ENCODE measurements at regions not wholly inside any gene's neighbourhood (a gene's known extent, or its start where the extent isn't known, plus 50 kb on each side); places are given as distances from the start of the nearest gene placed in this dataset.

- Mint-ChIP-seq H3K4me1 (ENCODE audit: low read depth, unreplicated experiment) (no peaks in the 10 kb centered on the region), H3K36me3 (ENCODE audit: unreplicated experiment) (no peaks in the 10 kb centered on the region), H3K4me3 (ENCODE audit: unreplicated experiment) (no peak overlapping the region), H3K27ac (ENCODE audit: unreplicated experiment) (no peak overlapping the region), H3K9me3 (ENCODE audit: unreplicated experiment) (peaks cover 4% of the 10 kb centered on the region), H3K27me3 (ENCODE audit: unreplicated experiment) (no peaks in the 10 kb centered on the region)
- no peak for DNase-seq
- no peak for TF ChIP-seq CTCF (IDR thresholded peaks at IDR 0.05; ENCODE audit: partially characterized antibody, unreplicated experiment)
Measured at GRCh38 chr9:105855987-105856386, 161.6 kb downstream of the TMEM38B start.

GRCh38 chr9:105858006-105858690 lies 163.8 kb downstream of the TMEM38B start:
- peaks cover 4% of the 10 kb centered on the region for H3K9me3 Mint-ChIP-seq (ENCODE audit: unreplicated experiment)
- TF ChIP-seq CTCF (IDR thresholded peaks at IDR 0.05; ENCODE audit: partially characterized antibody, unreplicated experiment): no peak
- H3K36me3 Mint-ChIP-seq (ENCODE audit: unreplicated experiment): no peaks in the 10 kb centered on the region
- no peak overlapping the region for H3K27ac Mint-ChIP-seq (ENCODE audit: unreplicated experiment)
- H3K4me1 Mint-ChIP-seq (ENCODE audit: low read depth, unreplicated experiment): no peaks in the 10 kb centered on the region
- no peak overlapping the region for H3K4me3 Mint-ChIP-seq (ENCODE audit: unreplicated experiment)
- no peak for DNase-seq
- H3K27me3 Mint-ChIP-seq (ENCODE audit: unreplicated experiment): no peaks in the 10 kb centered on the region

GRCh38 chr9:105858877-105859276 lies 164.5 kb downstream of the TMEM38B start:
- Mint-ChIP-seq H3K27ac (ENCODE audit: unreplicated experiment) (no peak overlapping the region), H3K27me3 (ENCODE audit: unreplicated experiment) (no peaks in the 10 kb centered on the region), H3K4me3 (ENCODE audit: unreplicated experiment) (no peak overlapping the region), H3K36me3 (ENCODE audit: unreplicated experiment) (no peaks in the 10 kb centered on the region), H3K9me3 (ENCODE audit: unreplicated experiment) (peaks cover 4% of the 10 kb centered on the region), H3K4me1 (ENCODE audit: low read depth, unreplicated experiment) (no peaks in the 10 kb centered on the region)
- no peak for TF ChIP-seq CTCF (IDR thresholded peaks at IDR 0.05; ENCODE audit: partially characterized antibody, unreplicated experiment)
- no peak for DNase-seq

GRCh38 chr9:105859428-105860091 lies 165.2 kb downstream of the TMEM38B start:
- Mint-ChIP-seq H3K4me1 (ENCODE audit: low read depth, unreplicated experiment) (no peaks in the 10 kb centered on the region), H3K36me3 (ENCODE audit: unreplicated experiment) (no peaks in the 10 kb centered on the region), H3K27ac (ENCODE audit: unreplicated experiment) (no peak overlapping the region), H3K9me3 (ENCODE audit: unreplicated experiment) (peaks cover 2% of the 10 kb centered on the region), H3K4me3 (ENCODE audit: unreplicated experiment) (no peak overlapping the region), H3K27me3 (ENCODE audit: unreplicated experiment) (no peaks in the 10 kb centered on the region)
- DNase-seq: no peak
- no peak for TF ChIP-seq CTCF (IDR thresholded peaks at IDR 0.05; ENCODE audit: partially characterized antibody, unreplicated experiment)

GRCh38 chr9:105860516-105860915 lies 166.2 kb downstream of the TMEM38B start:
- no peak overlapping the region for H3K4me3 Mint-ChIP-seq (ENCODE audit: unreplicated experiment)
- no peaks in the 10 kb centered on the region for H3K4me1 Mint-ChIP-seq (ENCODE audit: low read depth, unreplicated experiment)
- no peak for TF ChIP-seq CTCF (IDR thresholded peaks at IDR 0.05; ENCODE audit: partially characterized antibody, unreplicated experiment)
- no peaks in the 10 kb centered on the region for H3K36me3 Mint-ChIP-seq (ENCODE audit: unreplicated experiment)
- peaks cover 2% of the 10 kb centered on the region for H3K9me3 Mint-ChIP-seq (ENCODE audit: unreplicated experiment)
- DNase-seq: no peak
- no peaks in the 10 kb centered on the region for H3K27me3 Mint-ChIP-seq (ENCODE audit: unreplicated experiment)
- H3K27ac Mint-ChIP-seq (ENCODE audit: unreplicated experiment): no peak overlapping the region

Measured in glutamatergic neuron (in vitro differentiated cells).